SK-N-SH (cell line): ENCODE measurements at regions not wholly inside any gene's neighbourhood (a gene's known extent, or its start where the extent isn't known, plus 50 kb on each side); places are given as distances from the start of the nearest gene placed in this dataset.

Source experiments
- CTCF ChIP-seq: fragments of 200-600 bp; sonication (generic); IDR thresholded peaks from 2 replicates; pipeline ENCODE4 v1.6.1; 2017; ENCODE audit warnings: antibody characterized with exemption, mild to moderate bottlenecking, moderate library complexity
- EZH2phosphoT487 ChIP-seq: fragments of 200-600 bp; sonication (generic); IDR thresholded peaks from 2 replicates; pipeline ENCODE4 v1.6.1; 2017; ENCODE audit warnings: low read depth, mixed run types, mild to moderate bottlenecking, antibody characterized with exemption, moderate library complexity, borderline replicate concordance
- REST ChIP-seq: IDR thresholded peaks from 2 replicates; pipeline ENCODE4 v1.6.1; 2012; ENCODE audit warnings: mild to moderate bottlenecking, low read depth, low read length, moderate library complexity
- SMC3 ChIP-seq: IDR thresholded peaks from 2 replicates; pipeline ENCODE4 v1.6.1; 2012; ENCODE audit warnings: low read depth, low read length, improper control_type of control experiment
- TAF1 ChIP-seq: IDR thresholded peaks from 2 replicates; pipeline ENCODE4 v1.6.1; 2012; ENCODE audit warnings: low read depth, mild to moderate bottlenecking, low read length, moderate library complexity, borderline replicate concordance
- TCF12 ChIP-seq: IDR thresholded peaks from 2 replicates; pipeline ENCODE4 v1.4.0; 2012
- USF1 ChIP-seq: IDR thresholded peaks from 2 replicates; pipeline ENCODE4 v1.4.0; 2012; ENCODE audit warnings: low read depth, borderline replicate concordance
- USF2 ChIP-seq: fragments of 150-350 bp; IDR thresholded peaks from 2 replicates; pipeline ENCODE4 v1.6.1; 2017; ENCODE audit warnings: antibody characterized with exemption, low read length, low read depth, borderline replicate concordance
- YY1 ChIP-seq: IDR thresholded peaks from 2 replicates; pipeline ENCODE4 v1.4.0; 2012; ENCODE audit warnings: low read depth, mild to moderate bottlenecking

GRCh38 chrX:77346859-77347258 lies 100.3 kb upstream of the FGF16 start:
- TF ChIP-seq YY1 (no peak), REST (no peak), EZH2phosphoT487 (no peak), CTCF (no peak), USF1 (no peak), USF2 (no peak), TCF12 (no peak), TAF1 (no peak), SMC3 (no peak)
